Stimulated activated CD4-positive, alpha-beta T cell treated with anti-CD3 and anti-CD28 coated beads, Interleukin-15, amount 100 ng/mL, for 24 hours (primary cell): ENCODE measurements at regions not wholly inside any gene's neighbourhood (a gene's known extent, or its start where the extent isn't known, plus 50 kb on each side); places are given as distances from the start of the nearest gene placed in this dataset.

Source experiments
- DNase-seq: peaks from one replicate; pipeline ENCODE4 v3.0.0-alpha.2; 2020

GRCh38 chr7:109176661-109177060 is 607.0 kb downstream of the DNAJB9 start:
- DNase-seq = no peak

- no peak for DNase-seq
These were observed 608.7 kb downstream of the DNAJB9 start for GRCh38 chr7:109178342-109178741.

- no peak for DNase-seq
These were observed 609.9 kb downstream of the DNAJB9 start for GRCh38 chr7:109179601-109180000.

DNA sequence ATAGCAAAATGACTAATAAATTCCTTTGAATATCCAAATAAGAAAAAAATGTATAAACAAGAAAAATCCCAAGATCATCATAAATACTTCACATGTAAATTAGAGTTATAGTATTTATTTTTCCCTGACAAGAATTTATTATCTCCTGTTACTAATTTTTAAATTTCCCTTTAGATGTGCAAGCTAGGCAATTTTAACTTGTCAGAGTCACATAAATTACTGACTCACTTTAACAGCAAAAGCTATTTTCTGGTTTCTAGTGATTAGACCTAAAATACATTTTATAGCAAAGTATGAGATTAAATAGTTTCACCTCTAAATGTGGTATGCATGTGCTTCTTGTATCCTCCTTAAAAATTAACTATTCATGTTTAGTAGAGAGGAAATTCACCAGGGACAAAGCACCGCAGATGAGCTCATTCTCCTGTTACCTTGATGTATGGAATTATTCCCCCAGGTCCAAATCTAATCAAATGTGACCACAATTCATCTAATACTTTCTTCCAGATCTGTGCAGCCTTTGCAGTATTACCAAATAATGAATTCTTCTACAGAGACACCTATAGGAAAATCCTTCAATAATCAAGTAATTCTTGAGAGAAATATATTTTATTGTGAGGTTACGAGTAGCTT is 621.2 kb downstream of the DNAJB9 start:
- no peak for DNase-seq

DNA sequence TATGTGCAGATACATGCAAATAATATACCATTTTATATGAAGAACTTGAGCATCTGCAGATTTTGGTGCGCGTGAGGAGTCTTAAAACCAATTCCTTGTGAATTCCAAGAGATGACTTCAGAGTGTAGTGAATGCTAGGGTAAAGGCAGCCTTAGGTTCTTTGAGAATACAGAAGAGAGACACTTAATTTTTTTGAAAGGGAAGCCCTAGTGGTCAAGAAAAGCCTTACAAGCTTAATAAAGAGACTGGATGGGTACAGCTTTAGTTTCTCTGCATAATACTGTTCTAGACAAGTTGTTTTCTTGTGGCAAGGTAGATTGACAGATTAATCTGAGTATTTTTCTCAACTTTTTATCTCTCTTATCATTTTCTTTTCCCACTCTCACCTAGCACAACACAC is 636.5 kb downstream of the DNAJB9 start:
- DNase-seq = no peak

- DNase-seq = no peak
These were observed 643.4 kb downstream of the DNAJB9 start for GRCh38 chr7:109213081-109213480.

DNA sequence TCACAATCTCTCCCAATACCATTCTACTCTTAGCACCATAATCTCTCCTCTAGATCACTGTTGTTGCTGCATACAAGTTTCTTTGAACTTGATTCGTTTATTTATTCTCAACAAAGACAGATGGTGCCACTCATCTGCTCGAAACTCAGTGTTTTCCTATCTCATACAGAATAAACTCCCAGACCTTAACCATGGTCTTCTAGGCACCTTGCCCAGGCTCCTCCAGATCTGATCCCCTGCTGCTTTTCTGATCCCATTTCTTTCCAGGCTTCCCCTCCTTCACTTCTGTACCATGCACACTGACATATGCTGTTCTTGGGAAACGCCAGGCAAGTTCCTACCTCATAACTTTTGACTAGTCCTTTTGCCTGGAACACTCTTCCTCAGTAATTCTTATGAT is 645.7 kb downstream of the DNAJB9 start:
- DNase-seq = no peak

- no peak for DNase-seq
These were observed 654.4 kb downstream of the DNAJB9 start for GRCh38 chr7:109224100-109224499.

- DNase-seq = no peak
These were observed 657.0 kb downstream of the DNAJB9 start for GRCh38 chr7:109226699-109227098.

- DNase-seq = no peak
These were observed 665.6 kb downstream of the DNAJB9 start for GRCh38 chr7:109235316-109235715.

DNA sequence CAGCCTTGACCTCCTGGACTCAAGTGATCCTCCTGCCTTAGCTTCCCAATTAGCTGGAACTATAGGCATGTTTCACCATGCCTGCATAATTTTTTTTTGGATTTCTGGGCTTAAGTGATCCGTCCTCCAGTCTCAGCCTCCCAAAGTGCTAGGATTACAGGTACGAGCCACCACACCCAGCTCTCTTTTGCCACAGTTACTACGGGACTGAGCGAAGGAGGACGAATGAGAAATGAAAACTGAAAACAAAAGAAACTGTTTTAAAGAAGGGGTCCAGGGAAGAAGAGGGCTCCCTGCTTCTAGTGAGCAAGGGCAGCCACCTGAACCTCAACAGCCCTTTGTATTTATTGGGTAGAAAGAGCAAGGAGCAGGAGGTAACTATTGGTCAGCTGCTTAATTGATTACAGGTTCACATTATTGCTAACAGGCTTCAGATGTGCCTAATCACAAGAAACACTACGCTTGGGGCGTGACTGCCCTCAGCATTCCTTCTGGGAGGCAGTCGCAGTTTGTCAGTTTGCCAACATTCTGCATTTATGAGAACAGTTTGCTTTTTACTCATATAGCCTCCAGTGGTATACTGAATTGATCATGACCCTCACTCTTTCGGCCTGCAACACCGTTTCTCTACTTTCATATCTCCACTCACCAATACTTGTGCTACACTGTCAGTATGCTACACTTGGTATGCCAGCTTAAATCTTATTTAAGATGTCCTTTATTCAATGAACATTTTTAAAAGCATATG is 676.8 kb downstream of the DNAJB9 start:
- DNase-seq = no peak

GRCh38 chr7:109256762-109257560 is 687.3 kb downstream of the DNAJB9 start:
- no peak for DNase-seq

DNA sequence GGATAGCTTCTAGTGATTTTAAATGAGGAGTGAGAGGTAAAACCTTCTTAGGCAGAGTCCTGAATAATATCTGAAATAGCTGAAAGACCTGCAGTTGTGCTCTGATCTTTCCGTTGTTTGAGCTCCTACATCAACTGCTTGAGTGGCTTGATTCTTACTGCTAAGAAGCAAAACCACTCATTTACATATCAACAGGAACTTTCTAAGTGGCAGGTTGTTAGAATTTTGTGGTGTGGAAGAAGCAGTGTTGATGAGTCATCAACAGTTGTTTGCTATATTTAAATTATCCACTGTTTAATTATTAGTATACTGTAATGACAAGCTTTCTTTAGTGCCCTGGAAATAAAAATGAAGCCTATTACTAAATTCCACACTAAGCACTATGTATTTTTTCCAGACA is 689.5 kb downstream of the DNAJB9 start:
- DNase-seq = no peak

DNA sequence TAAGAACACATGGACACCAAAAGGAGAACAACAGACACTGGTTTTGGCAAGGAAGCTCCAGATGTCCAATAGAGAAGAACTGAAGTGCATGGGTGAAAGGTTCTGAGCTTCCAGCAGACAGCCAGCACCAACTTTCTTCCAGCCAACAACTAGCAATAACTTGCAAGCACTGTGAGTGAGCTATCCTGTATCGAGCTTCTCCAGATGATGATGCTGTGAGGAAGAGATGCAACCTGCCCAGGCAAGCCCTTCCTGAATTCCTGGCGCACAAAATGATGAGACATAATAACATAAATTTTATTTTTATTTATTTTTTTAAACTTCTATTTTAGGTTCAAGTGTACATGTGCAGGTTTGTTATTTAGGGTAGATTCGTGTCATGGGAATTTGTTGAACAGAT is 692.1 kb downstream of the DNAJB9 start:
- no peak for DNase-seq

- no peak for DNase-seq
These were observed 696.9 kb downstream of the DNAJB9 start for GRCh38 chr7:109266610-109267009.

- DNase-seq = no peak
These were observed 706.7 kb downstream of the DNAJB9 start for GRCh38 chr7:109276348-109276747.

DNA sequence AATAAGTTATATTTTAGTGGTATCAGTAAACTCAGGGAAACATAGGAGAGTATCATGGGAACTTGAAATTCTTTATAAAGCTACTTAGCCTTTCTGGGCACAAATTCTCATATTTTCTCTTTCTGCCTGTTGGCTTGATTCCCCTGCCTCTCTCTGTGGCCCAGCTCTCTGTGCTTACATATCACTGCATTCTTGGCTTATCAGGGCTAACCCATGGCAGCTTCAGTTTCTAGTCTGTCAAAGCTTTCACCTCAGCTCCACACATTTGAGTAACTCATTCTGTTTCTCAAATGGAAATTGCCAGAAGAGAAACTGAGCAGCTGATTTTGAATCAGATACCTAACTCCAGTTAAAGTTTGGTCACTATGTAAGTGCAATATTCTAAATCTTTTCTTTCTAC is 713.1 kb downstream of the DNAJB9 start:
- DNase-seq = no peak

- no peak for DNase-seq
These were observed 715.3 kb downstream of the DNAJB9 start for GRCh38 chr7:109284943-109285342.

GRCh38 chr7:109295158-109295557 is 725.5 kb downstream of the DNAJB9 start:
- DNase-seq = no peak

GRCh38 chr7:109308816-109309215 is 739.1 kb downstream of the DNAJB9 start:
- DNase-seq = no peak

DNA sequence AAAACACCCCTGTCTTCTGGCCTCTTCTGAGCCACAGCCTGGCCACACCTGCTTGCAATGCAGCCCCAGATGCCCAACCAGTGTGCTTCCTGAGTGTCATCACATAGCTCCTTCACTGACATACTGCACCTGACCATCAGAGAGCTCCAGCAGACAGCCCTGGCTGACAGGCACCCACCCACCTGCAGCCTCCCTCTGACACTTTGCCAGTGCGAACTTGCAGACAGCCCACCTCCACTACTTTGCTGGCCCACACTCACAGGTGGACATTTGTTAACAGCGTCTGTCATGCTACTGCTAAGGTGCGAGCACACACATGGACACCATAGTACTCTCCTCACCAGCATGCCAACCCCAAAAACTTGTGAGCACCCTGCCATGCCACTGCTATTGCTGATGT is 740.1 kb downstream of the DNAJB9 start:
- DNase-seq = no peak

- no peak for DNase-seq
These were observed 748.5 kb downstream of the DNAJB9 start for GRCh38 chr7:109318136-109318535.

DNA sequence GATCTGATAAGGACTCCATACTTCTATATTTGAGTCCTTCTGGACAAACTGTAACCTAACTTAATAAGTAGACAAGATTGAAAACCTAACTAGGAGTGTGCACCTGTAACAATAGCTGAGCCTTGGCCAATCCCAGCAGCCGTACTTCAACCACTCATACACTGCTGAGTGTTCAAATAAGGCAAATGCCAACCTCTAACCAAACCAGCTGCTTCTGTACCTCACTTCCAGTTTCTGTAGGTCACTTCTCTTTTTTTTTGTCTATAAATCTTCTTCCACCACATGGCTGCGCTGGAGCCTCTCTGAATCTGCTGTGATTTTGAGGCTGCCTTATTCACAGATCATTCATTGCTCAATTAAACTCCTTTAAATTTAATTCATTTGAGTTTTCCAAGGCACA is 753.2 kb downstream of the DNAJB9 start:
- DNase-seq = no peak

- no peak for DNase-seq
These were observed 761.7 kb downstream of the DNAJB9 start for GRCh38 chr7:109331423-109331822.
